HEK293 (cell line): ENCODE measurements at regions not wholly inside any gene's neighbourhood (a gene's known extent, or its start where the extent isn't known, plus 50 kb on each side); places are given as distances from the start of the nearest gene placed in this dataset.

ENCODE experiments used
- CTCF ChIA-PET: fragments of 350-600 bp; formaldehyde crosslinking; extraction: SDS; loops from one replicate; lab custom pipeline; 2021; ENCODE audit warnings: antibody characterized with exemption; lab: Yijun Ruan, JAX
- POLR2A ChIA-PET: fragments of 300-600 bp; formaldehyde crosslinking; extraction: SDS; loops from one replicate; lab custom pipeline; 2020; ENCODE audit warnings: antibody characterized with exemption, inconsistent platforms; lab: Yijun Ruan, JAX
- H3K27ac ChIP-seq: fragments of 200-500 bp; sonication (Bioruptor generic); 2 replicates; pipeline ENCODE4 v1.5.1; 2014; ENCODE audit warnings: low read depth, low read length, control low read depth, inconsistent platforms; ENCODE audit errors: extremely low read depth
- H3K36me3 ChIP-seq, 2 experiments: fragments of 200-500 bp in 1 of 2; sonication (Bioruptor generic) in 1 of 2; 1 replicate in 1 of 2; 2 replicates in 1 of 2; pipeline ENCODE4 v1.5.1; 2014 to 2017; ENCODE audit warnings: inconsistent platforms in 2 of 2, low read length in 2 of 2; ENCODE audit not compliant: control insufficient read depth in 2 of 2, insufficient read depth in 1 of 2
- H3K4me1 ChIP-seq: fragments of 200-500 bp; sonication (Bioruptor generic); 2 replicates; pipeline ENCODE4 v1.5.1; 2014; ENCODE audit warnings: mild to moderate bottlenecking, low read length, inconsistent platforms; ENCODE audit not compliant: control insufficient read depth, insufficient read depth
- H3K4me3 ChIP-seq: 2 replicates; pipeline ENCODE4 v1.5.1; 2011; ENCODE audit warnings: low read depth, mild to moderate bottlenecking, control low read depth, low read length, moderate library complexity
- H3K9me3 ChIP-seq: fragments of 200-500 bp; sonication (Bioruptor generic); 2 replicates; pipeline ENCODE4 v1.5.1; 2014; ENCODE audit warnings: low read depth, low read length, inconsistent platforms; ENCODE audit not compliant: control insufficient read depth, insufficient read depth
- GLI4 ChIP-seq: fragments of 450-650 bp; formaldehyde crosslinking; IDR thresholded peaks from 2 replicates; pipeline ENCODE4 v1.5.1; 2016; ENCODE audit warnings: missing biosample characterization, missing genetic modification characterization
- IKZF3 ChIP-seq: fragments of 450-650 bp; IDR thresholded peaks from 2 replicates; pipeline ENCODE4 v1.5.0; 2018; ENCODE audit warnings: missing biosample characterization, mild to moderate bottlenecking, missing genetic modification characterization, moderate library complexity
- SCRT1 ChIP-seq: fragments of 450-650 bp; formaldehyde crosslinking; IDR thresholded peaks from 2 replicates; pipeline ENCODE4 v1.5.1; 2016; ENCODE audit warnings: missing biosample characterization, missing genetic modification characterization, borderline replicate concordance
- ZFP37 ChIP-seq: fragments of 450-650 bp; formaldehyde crosslinking; IDR thresholded peaks from 2 replicates; pipeline ENCODE4 v1.5.1; 2016; ENCODE audit warnings: missing biosample characterization, missing genetic modification characterization
- ZNF121 ChIP-seq: fragments of 450-650 bp; formaldehyde crosslinking; IDR thresholded peaks from 2 replicates; pipeline ENCODE4 v1.5.1; 2016; ENCODE audit warnings: missing biosample characterization, missing genetic modification characterization
- ZNF138 ChIP-seq: fragments of 450-650 bp; formaldehyde crosslinking; IDR thresholded peaks from 2 replicates; pipeline ENCODE4 v1.5.1; 2016; ENCODE audit warnings: missing biosample characterization, missing genetic modification characterization, borderline replicate concordance
- ZNF175 ChIP-seq: fragments of 450-650 bp; formaldehyde crosslinking; IDR thresholded peaks from 2 replicates; pipeline ENCODE4 v1.5.1; 2016; ENCODE audit warnings: missing biosample characterization, missing genetic modification characterization
- ZNF404 ChIP-seq: fragments of 450-650 bp; formaldehyde crosslinking; IDR thresholded peaks from 2 replicates; pipeline ENCODE4 v1.5.1; 2017; ENCODE audit warnings: missing biosample characterization, missing genetic modification characterization
- ZNF501 ChIP-seq: fragments of 450-650 bp; formaldehyde crosslinking; IDR thresholded peaks from 2 replicates; pipeline ENCODE4 v1.5.1; 2016; ENCODE audit warnings: missing biosample characterization, missing genetic modification characterization
- ZNF548 ChIP-seq: fragments of 450-650 bp; formaldehyde crosslinking; IDR thresholded peaks from 2 replicates; pipeline ENCODE4 v1.5.1; 2016; ENCODE audit warnings: missing biosample characterization, missing genetic modification characterization
- ZNF585B ChIP-seq: fragments of 450-650 bp; formaldehyde crosslinking; IDR thresholded peaks from 2 replicates; pipeline ENCODE4 v1.5.1; 2016; ENCODE audit warnings: missing biosample characterization, missing genetic modification characterization
- ZNF776 ChIP-seq: fragments of 450-650 bp; formaldehyde crosslinking; IDR thresholded peaks from 2 replicates; pipeline ENCODE4 v1.5.0; 2017; ENCODE audit warnings: missing biosample characterization, missing genetic modification characterization, borderline replicate concordance
- ZNF791 ChIP-seq: fragments of 450-650 bp; formaldehyde crosslinking; IDR thresholded peaks from 2 replicates; pipeline ENCODE4 v1.5.1; 2016; ENCODE audit warnings: missing biosample characterization, missing genetic modification characterization
- TF ChIP-seq, protein P1 (sequence below): sonication (generic); formaldehyde crosslinking; IDR thresholded peaks from 2 replicates; pipeline ENCODE4 v1.8.1; 2022; ENCODE audit warnings: mild to moderate bottlenecking, moderate library complexity, missing genetic modification reagents
- TF ChIP-seq, protein P2 (sequence below): fragments of 450-650 bp; IDR thresholded peaks from 2 replicates; pipeline ENCODE4 v1.5.1; 2018; ENCODE audit warnings: missing biosample characterization, mild to moderate bottlenecking, missing genetic modification characterization
- TF ChIP-seq, protein P3 (sequence below): fragments of 450-650 bp; formaldehyde crosslinking; IDR thresholded peaks from 2 replicates; pipeline ENCODE4 v1.5.1; 2016; ENCODE audit warnings: missing biosample characterization, missing genetic modification characterization
- TF ChIP-seq, protein P4 (sequence below): fragments of 450-650 bp; formaldehyde crosslinking; IDR thresholded peaks from 2 replicates; pipeline ENCODE4 v1.5.1; 2016; ENCODE audit warnings: missing biosample characterization, missing genetic modification characterization
- TF ChIP-seq, protein P5 (sequence below): fragments of 450-650 bp; IDR thresholded peaks from 2 replicates; pipeline ENCODE4 v1.5.1; 2018; ENCODE audit warnings: missing biosample characterization, missing genetic modification characterization
- TF ChIP-seq, protein P6 (sequence below): fragments of 450-650 bp; formaldehyde crosslinking; IDR thresholded peaks from 2 replicates; pipeline ENCODE4 v1.5.1; 2017; ENCODE audit warnings: missing biosample characterization, missing genetic modification characterization
- TF ChIP-seq, protein P7 (sequence below): fragments of 450-650 bp; formaldehyde crosslinking; IDR thresholded peaks from 2 replicates; pipeline ENCODE4 v1.5.1; 2016; ENCODE audit warnings: missing biosample characterization, missing genetic modification characterization

DNA sequence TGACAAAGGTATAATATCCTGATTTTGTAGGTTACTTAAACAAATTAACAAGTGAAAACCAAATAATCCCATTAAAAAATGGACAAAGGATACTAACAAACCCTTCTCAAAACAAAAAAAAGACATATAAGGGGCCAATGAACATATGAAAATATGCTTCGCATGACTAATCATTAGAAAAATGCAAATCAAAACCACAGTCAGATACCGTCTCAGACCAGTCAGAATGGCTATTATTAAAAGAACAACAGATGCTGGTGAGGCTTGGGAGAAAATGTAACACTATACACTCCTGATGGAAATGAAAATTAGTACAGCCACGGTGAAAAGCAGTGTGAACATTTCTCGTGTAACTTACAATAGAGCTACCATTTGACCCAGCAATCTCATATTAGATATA is 1542.2 kb upstream of the CDH9 start:
- H3K36me3 ChIP-seq = no peaks in the 10 kb centered on the region
- POLR2A ChIA-PET = no interaction called here
- CTCF ChIA-PET = no interaction called here
- no peak overlapping the region for H3K4me3 ChIP-seq
- no peaks in the 10 kb centered on the region; the same call in 1 of the 2 replicates for H3K9me3 ChIP-seq
- H3K4me1 ChIP-seq = no peaks in the 10 kb centered on the region
- no peak overlapping the region for H3K27ac ChIP-seq
- no peak for TF ChIP-seq ZNF791
- TF ChIP-seq, protein P1, sequence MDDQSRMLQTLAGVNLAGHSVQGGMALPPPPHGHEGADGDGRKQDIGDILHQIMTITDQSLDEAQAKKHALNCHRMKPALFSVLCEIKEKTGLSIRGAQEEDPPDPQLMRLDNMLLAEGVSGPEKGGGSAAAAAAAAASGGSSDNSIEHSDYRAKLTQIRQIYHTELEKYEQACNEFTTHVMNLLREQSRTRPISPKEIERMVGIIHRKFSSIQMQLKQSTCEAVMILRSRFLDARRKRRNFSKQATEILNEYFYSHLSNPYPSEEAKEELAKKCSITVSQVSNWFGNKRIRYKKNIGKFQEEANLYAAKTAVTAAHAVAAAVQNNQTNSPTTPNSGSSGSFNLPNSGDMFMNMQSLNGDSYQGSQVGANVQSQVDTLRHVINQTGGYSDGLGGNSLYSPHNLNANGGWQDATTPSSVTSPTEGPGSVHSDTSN = no peak
- no peak for TF ChIP-seq ZNF138 (tag by site-specific recombination)
- TF ChIP-seq ZNF404 (tag by site-specific recombination) = no peak
- TF ChIP-seq ZNF548 (tag by site-specific recombination) = no peak
- TF ChIP-seq ZNF585B (tag by site-specific recombination) = no peak
- TF ChIP-seq, protein P2, sequence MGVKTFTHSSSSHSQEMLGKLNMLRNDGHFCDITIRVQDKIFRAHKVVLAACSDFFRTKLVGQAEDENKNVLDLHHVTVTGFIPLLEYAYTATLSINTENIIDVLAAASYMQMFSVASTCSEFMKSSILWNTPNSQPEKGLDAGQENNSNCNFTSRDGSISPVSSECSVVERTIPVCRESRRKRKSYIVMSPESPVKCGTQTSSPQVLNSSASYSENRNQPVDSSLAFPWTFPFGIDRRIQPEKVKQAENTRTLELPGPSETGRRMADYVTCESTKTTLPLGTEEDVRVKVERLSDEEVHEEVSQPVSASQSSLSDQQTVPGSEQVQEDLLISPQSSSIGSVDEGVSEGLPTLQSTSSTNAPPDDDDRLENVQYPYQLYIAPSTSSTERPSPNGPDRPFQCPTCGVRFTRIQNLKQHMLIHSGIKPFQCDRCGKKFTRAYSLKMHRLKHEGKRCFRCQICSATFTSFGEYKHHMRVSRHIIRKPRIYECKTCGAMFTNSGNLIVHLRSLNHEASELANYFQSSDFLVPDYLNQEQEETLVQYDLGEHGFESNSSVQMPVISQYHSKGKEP = no peak
- TF ChIP-seq ZNF175 (tag by site-specific recombination) = no peak
- TF ChIP-seq, protein P3, sequence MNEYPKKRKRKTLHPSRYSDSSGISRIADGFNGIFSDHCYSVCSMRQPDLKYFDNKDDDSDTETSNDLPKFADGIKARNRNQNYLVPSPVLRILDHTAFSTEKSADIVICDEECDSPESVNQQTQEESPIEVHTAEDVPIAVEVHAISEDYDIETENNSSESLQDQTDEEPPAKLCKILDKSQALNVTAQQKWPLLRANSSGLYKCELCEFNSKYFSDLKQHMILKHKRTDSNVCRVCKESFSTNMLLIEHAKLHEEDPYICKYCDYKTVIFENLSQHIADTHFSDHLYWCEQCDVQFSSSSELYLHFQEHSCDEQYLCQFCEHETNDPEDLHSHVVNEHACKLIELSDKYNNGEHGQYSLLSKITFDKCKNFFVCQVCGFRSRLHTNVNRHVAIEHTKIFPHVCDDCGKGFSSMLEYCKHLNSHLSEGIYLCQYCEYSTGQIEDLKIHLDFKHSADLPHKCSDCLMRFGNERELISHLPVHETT (tag by site-specific recombination) = no peak
- no peak for TF ChIP-seq ZNF501 (tag by site-specific recombination)
- TF ChIP-seq, protein P4, sequence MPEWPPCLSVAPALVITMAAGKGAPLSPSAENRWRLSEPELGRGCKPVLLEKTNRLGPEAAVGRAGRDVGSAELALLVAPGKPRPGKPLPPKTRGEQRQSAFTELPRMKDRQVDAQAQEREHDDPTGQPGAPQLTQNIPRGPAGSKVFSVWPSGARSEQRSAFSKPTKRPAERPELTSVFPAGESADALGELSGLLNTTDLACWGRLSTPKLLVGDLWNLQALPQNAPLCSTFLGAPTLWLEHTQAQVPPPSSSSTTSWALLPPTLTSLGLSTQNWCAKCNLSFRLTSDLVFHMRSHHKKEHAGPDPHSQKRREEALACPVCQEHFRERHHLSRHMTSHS (tag by site-specific recombination) = no peak
- TF ChIP-seq, protein P5, sequence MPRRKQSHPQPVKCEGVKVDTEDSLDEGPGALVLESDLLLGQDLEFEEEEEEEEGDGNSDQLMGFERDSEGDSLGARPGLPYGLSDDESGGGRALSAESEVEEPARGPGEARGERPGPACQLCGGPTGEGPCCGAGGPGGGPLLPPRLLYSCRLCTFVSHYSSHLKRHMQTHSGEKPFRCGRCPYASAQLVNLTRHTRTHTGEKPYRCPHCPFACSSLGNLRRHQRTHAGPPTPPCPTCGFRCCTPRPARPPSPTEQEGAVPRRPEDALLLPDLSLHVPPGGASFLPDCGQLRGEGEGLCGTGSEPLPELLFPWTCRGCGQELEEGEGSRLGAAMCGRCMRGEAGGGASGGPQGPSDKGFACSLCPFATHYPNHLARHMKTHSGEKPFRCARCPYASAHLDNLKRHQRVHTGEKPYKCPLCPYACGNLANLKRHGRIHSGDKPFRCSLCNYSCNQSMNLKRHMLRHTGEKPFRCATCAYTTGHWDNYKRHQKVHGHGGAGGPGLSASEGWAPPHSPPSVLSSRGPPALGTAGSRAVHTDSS (tag by site-specific recombination) = no peak
- no peak for TF ChIP-seq GLI4 (tag by site-specific recombination)
- TF ChIP-seq, protein P6, sequence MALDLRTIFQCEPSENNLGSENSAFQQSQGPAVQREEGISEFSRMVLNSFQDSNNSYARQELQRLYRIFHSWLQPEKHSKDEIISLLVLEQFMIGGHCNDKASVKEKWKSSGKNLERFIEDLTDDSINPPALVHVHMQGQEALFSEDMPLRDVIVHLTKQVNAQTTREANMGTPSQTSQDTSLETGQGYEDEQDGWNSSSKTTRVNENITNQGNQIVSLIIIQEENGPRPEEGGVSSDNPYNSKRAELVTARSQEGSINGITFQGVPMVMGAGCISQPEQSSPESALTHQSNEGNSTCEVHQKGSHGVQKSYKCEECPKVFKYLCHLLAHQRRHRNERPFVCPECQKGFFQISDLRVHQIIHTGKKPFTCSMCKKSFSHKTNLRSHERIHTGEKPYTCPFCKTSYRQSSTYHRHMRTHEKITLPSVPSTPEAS = no peak
- no peak for TF ChIP-seq IKZF3 (tag by site-specific recombination)
- TF ChIP-seq ZNF776 (tag by site-specific recombination) = no peak
- TF ChIP-seq, protein P7, sequence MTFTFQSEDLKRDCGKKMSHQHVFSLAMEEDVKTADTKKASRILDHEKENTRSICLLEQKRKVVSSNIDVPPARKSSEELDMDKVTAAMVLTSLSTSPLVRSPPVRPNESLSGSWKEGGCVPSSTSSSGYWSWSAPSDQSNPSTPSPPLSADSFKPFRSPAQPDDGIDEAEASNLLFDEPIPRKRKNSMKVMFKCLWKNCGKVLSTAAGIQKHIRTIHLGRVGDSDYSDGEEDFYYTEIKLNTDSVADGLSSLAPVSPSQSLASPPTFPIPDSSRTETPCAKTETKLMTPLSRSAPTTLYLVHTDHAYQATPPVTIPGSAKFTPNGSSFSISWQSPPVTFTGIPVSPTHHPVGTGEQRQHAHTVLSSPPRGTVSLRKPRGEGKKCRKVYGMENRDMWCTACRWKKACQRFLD (tag by site-specific recombination) = no peak
- no peak for TF ChIP-seq ZFP37 (tag by site-specific recombination)
- no peak for TF ChIP-seq ZNF121 (tag by site-specific recombination)
- no peak for TF ChIP-seq SCRT1 (tag by site-specific recombination)
